Uterus (tissue), 3 donors: ENCODE measurements at regions not wholly inside any gene's neighbourhood (a gene's known extent, or its start where the extent isn't known, plus 50 kb on each side); places are given as distances from the start of the nearest gene placed in this dataset. TPM values are rescaled to one million over a fixed set of nuclear protein-coding genes. Genes with fewer than 3 reads are reported as not detected.

Experiments
- DNase-seq, 2 donors: peaks; one replicate each; pipeline ENCODE4 v3.0.0-alpha.2; 2019 to 2020
- H3K27ac ChIP-seq, 2 donors: fragments of 200-600 bp; sonication (generic); 1 replicate in 1 of 2; 2 replicates in 1 of 2; pipeline ENCODE4 v1.5.1; 2016 to 2018
- H3K27me3 ChIP-seq, 2 donors: fragments of 200-600 bp; sonication (generic); one replicate each; pipeline ENCODE4 v1.5.1; 2018 to 2019; ENCODE audit warnings: control low read depth in 1 of 2
- H3K36me3 ChIP-seq, 2 donors: fragments of 200-600 bp; sonication (generic); one replicate each; pipeline ENCODE4 v1.5.1; 2019; ENCODE audit warnings: control low read depth in 1 of 2
- H3K4me1 ChIP-seq, 2 donors: fragments of 200-600 bp; sonication (generic); one replicate each; pipeline ENCODE4 v1.5.1; 2018 to 2019; ENCODE audit warnings: control low read depth in 1 of 2
- H3K4me3 ChIP-seq, 2 donors: fragments of 200-600 bp; sonication (generic); 1 replicate in 1 of 2; 2 replicates in 1 of 2; pipeline ENCODE4 v1.5.1; 2018 to 2019; ENCODE audit warnings: mild to moderate bottlenecking in 1 of 2
- H3K9me3 ChIP-seq, 2 donors: fragments of 200-600 bp; sonication (generic); one replicate each; pipeline ENCODE4 v1.5.1; 2019; ENCODE audit warnings: control low read depth in 1 of 2
- POLR2A ChIP-seq, 2 donors: fragments of 450-650 bp; IDR thresholded peaks; one replicate each; pipeline ENCODE4 v1.6.1; 2016; ENCODE audit warnings: antibody characterized with exemption in 2 of 2, mild to moderate bottlenecking in 1 of 2, moderate library complexity in 1 of 2
- intact Hi-C: fragments of 100-400 bp; cut with DNase I; formaldehyde crosslinking; loops from one replicate; pipeline ENCODE4 v1.15.1; 2023; ENCODE audit warnings: low total_unique reads
- small RNA-seq: library from RNA; depleted of rRNA; stranded (forward); fragments of <200 nt; gene quantifications from one replicate; pipeline ENCODE3, GENCODE V24; 2016
- TF ChIP-seq, protein P1 (sequence below), 4 experiments: fragments of 200-600 bp in 2 of 4; fragments of 450-650 bp in 2 of 4; sonication (generic) in 2 of 4; IDR thresholded peaks; one replicate each; pipeline ENCODE4 v1.5.1; 2016 to 2019; ENCODE audit warnings: antibody characterized with exemption in 4 of 4, mild to moderate bottlenecking in 2 of 4, moderate library complexity in 1 of 4
- donor health status: DM: yes; HTN: yes; CAD: no.

DNA sequence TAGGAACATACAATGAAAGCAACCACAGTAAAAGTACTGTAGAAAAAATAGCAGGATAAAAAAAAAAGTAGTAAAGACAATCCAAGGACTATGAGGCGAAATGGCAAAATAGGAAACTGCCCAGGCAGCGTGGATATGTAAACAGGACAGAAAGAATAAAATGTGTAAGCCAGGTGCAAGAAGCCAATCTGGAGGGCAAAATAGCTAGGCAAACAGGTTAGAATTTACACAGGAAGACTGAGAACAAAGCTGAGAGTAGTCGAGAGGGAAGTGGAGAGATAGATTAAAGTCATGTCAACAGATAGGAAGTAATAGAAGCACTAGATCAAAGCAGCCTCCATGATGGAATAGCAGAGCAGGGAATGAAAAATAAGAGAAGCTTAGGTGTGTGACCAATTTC lies 124.2 kb upstream of the B3GALT2 start:
- DNase-seq, result no peak
- TF ChIP-seq, protein P1, sequence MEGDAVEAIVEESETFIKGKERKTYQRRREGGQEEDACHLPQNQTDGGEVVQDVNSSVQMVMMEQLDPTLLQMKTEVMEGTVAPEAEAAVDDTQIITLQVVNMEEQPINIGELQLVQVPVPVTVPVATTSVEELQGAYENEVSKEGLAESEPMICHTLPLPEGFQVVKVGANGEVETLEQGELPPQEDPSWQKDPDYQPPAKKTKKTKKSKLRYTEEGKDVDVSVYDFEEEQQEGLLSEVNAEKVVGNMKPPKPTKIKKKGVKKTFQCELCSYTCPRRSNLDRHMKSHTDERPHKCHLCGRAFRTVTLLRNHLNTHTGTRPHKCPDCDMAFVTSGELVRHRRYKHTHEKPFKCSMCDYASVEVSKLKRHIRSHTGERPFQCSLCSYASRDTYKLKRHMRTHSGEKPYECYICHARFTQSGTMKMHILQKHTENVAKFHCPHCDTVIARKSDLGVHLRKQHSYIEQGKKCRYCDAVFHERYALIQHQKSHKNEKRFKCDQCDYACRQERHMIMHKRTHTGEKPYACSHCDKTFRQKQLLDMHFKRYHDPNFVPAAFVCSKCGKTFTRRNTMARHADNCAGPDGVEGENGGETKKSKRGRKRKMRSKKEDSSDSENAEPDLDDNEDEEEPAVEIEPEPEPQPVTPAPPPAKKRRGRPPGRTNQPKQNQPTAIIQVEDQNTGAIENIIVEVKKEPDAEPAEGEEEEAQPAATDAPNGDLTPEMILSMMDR (IDR thresholded peaks at IDR 0.05), result no peak
- TF ChIP-seq POLR2A (IDR thresholded peaks at IDR 0.05), result no peak
- no peak overlapping the region for H3K27ac ChIP-seq
- H3K4me1 ChIP-seq, result no peaks in the 10 kb centered on the region
- no peaks in the 10 kb centered on the region for H3K9me3 ChIP-seq
- intact Hi-C loops, result no loop called here
- no peaks in the 10 kb centered on the region for H3K36me3 ChIP-seq
- no peaks in the 10 kb centered on the region for H3K27me3 ChIP-seq
- H3K4me3 ChIP-seq, result no peak overlapping the region

DNA sequence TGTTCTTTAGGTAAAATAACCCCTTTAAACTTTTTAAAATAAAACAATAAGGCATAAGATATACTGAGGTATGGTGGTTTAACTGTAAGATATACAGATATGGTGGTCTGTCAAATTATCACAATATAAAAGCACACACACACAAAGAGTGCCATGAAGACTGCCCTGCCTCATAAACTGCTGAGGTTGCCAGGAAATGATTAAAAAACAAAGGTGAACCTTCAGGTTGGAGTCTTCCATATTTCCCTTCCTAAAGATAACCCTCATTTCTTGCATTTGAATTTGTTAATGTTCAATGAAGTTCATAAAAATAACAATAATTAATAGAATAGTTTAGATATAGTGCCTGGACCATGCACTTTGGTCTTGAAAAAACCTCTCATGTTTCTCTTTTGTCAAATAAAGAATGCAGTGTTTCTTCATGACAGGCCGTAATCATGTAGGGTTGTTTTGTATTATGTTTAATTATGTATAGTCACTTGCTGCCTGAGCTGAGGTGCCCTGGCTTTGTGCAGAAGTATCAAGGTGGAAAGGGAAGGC lies 123.6 kb upstream of the B3GALT2 start:
- H3K4me1 ChIP-seq, result no peaks in the 10 kb centered on the region
- no peak for DNase-seq
- no peaks in the 10 kb centered on the region for H3K27me3 ChIP-seq
- no peak overlapping the region for H3K4me3 ChIP-seq
- no peak for TF ChIP-seq POLR2A (IDR thresholded peaks at IDR 0.05)
- TF ChIP-seq, protein P1 (IDR thresholded peaks at IDR 0.05), result no peak
- H3K9me3 ChIP-seq, result no peaks in the 10 kb centered on the region
- H3K36me3 ChIP-seq, result no peaks in the 10 kb centered on the region
- intact Hi-C loops, result no loop called here
- H3K27ac ChIP-seq, result no peak overlapping the region

DNA sequence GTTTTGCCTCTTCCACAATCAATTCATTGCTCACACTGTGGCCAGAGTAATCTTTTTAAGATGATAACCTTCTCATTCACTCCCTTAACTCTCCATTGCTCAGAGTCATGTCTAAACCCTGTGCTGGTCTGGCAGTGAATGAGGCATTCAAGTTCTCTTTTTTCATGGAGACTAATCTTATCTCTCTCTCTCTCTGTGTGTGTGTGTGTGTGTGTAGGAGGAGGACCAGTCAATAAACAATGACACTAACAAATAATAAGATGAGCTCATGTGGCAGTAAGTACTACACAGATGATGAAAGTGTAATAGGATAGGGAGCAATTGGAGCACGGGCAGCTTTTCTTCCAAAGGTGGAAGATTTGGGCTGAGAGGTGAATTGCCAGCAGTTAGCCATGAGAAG lies 122.0 kb upstream of the B3GALT2 start:
- Histone ChIP-seq H3K27me3 (no peaks in the 10 kb centered on the region), H3K9me3 (no peaks in the 10 kb centered on the region), H3K27ac (no peak overlapping the region), H3K4me3 (no peak overlapping the region), H3K36me3 (no peaks in the 10 kb centered on the region), H3K4me1 (no peaks in the 10 kb centered on the region)
- no peak for DNase-seq
- no peak for TF ChIP-seq POLR2A (IDR thresholded peaks at IDR 0.05)
- TF ChIP-seq, protein P1 (IDR thresholded peaks at IDR 0.05), result no peak
- intact Hi-C loops, result no loop called here

DNA sequence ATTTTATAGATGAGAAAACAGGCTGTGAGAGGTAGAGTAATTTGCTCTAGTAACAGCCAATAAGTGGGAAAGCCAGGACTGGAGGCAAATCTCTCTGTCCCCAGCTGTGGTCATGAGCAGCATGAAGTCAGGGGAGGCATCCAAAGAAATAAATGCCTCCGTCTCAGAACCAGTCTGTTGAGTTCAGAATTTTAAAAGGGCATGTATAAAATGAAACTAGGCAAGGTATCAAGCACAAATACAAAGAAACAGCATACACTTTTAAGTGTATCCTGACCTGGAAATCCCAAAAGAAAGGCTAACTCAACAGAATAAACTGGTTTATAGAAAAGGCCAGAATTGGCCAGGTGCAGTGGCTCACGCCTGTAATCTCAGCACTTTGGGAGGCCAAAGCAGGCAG lies 120.0 kb upstream of the B3GALT2 start:
- Histone ChIP-seq H3K36me3 (no peaks in the 10 kb centered on the region), H3K4me3 (no peak overlapping the region), H3K4me1 (no peaks in the 10 kb centered on the region), H3K9me3 (no peaks in the 10 kb centered on the region), H3K27me3 (no peaks in the 10 kb centered on the region), H3K27ac (no peak overlapping the region)
- DNase-seq, result no peak
- intact Hi-C loops, result no loop called here
- TF ChIP-seq, protein P1 (IDR thresholded peaks at IDR 0.05), result no peak
- no peak for TF ChIP-seq POLR2A (IDR thresholded peaks at IDR 0.05)

Small RNA genes lying in the stretch of these regions (small RNA-seq; reads per million reads assigned to genes)
- not detected for gene RNU6-983P
